IMR-90 (cell line): ENCODE measurements at regions not wholly inside any gene's neighbourhood (a gene's known extent, or its start where the extent isn't known, plus 50 kb on each side); places are given as distances from the start of the nearest gene placed in this dataset.

Experiments used
- ATAC-seq: fragments of 200-7000 bp; cut with Tn5 transposase; 2 replicates; pipeline ENCODE4 v1.9.1; 2020; ENCODE audit warnings: low read depth, mild to moderate bottlenecking, moderate library complexity
- BruUV-seq: library from RNA; stranded (reverse); fragments of 400-500 nt; replicated peaks from 2 replicates; lab custom pipeline; 2021; lab: Mats Ljungman, UMichigan
- CTCF ChIA-PET: fragments of 300-600 bp; formaldehyde crosslinking; extraction: SDS; loops from one replicate; lab custom pipeline; 2021; ENCODE audit warnings: antibody characterized with exemption; lab: Yijun Ruan, JAX
- POLR2A ChIA-PET: fragments of 300-600 bp; sonication (Branson Sonifier 250); formaldehyde crosslinking; loops from one replicate; lab custom pipeline; 2022; ENCODE audit warnings: antibody characterized with exemption; ENCODE audit not compliant: unreplicated experiment; lab: Charles Lee
- DNase-seq: peaks from one replicate; pipeline ENCODE4 v3.0.0; 2013
- H2AFZ ChIP-seq: replicated peaks from 2 replicates; pipeline ENCODE3; 2013; ENCODE audit warnings: low read length, mild to moderate bottlenecking; ENCODE audit not compliant: poor library complexity
- H2AK5ac ChIP-seq: 2 replicates; pipeline ENCODE4 v1.6.1; 2013; ENCODE audit warnings: low read depth, low read length, inconsistent platforms
- H2AK9ac ChIP-seq: replicated peaks from 2 replicates; pipeline ENCODE3; 2013; ENCODE audit warnings: mild to moderate bottlenecking, low read depth, low read length, moderate library complexity; ENCODE audit not compliant: poor library complexity
- H2BK120ac ChIP-seq: 2 replicates; pipeline ENCODE4 v1.6.1; 2013; ENCODE audit warnings: low read depth, low read length, inconsistent platforms
- H2BK15ac ChIP-seq: 3 replicates; pipeline ENCODE4 v1.6.1; 2013; ENCODE audit warnings: low read depth, low read length, inconsistent platforms
- H2BK20ac ChIP-seq: 2 replicates; pipeline ENCODE4 v1.6.1; 2013; ENCODE audit warnings: low read depth, mild to moderate bottlenecking, inconsistent platforms, low read length, moderate library complexity
- H2BK5ac ChIP-seq: 2 replicates; pipeline ENCODE4 v1.6.1; 2013; ENCODE audit warnings: mild to moderate bottlenecking, low read depth, low read length, inconsistent platforms; ENCODE audit not compliant: poor library complexity, severe bottlenecking
- H3K14ac ChIP-seq: replicated peaks from 2 replicates; pipeline ENCODE4 v1.6.1; 2013; ENCODE audit warnings: low read depth, low read length, inconsistent platforms
- H3K18ac ChIP-seq: 2 replicates; pipeline ENCODE4 v1.6.1; 2013; ENCODE audit warnings: low read depth, low read length, control low read depth
- H3K23ac ChIP-seq: 2 replicates; pipeline ENCODE4 v1.6.1; 2013; ENCODE audit warnings: low read depth, low read length, inconsistent platforms
- H3K27ac ChIP-seq: 2 replicates; pipeline ENCODE4 v1.5.1; 2013; ENCODE audit warnings: mild to moderate bottlenecking, control low read depth, low read length; ENCODE audit not compliant: insufficient read depth
- H3K27me3 ChIP-seq: 2 replicates; pipeline ENCODE4 v1.6.1; 2013; ENCODE audit warnings: low read length; ENCODE audit not compliant: control insufficient read depth, insufficient read depth
- H3K36me3 ChIP-seq: 2 replicates; pipeline ENCODE4 v1.6.1; 2013; ENCODE audit warnings: low read length, mixed read lengths; ENCODE audit not compliant: control insufficient read depth, insufficient read depth
- H3K4ac ChIP-seq: 2 replicates; pipeline ENCODE4 v1.6.1; 2013; ENCODE audit warnings: low read depth, low read length, inconsistent platforms
- H3K4me1 ChIP-seq: 2 replicates; pipeline ENCODE4 v1.6.1; 2013; ENCODE audit warnings: low read length, mixed read lengths; ENCODE audit not compliant: control insufficient read depth, insufficient read depth
- H3K4me2 ChIP-seq: 2 replicates; pipeline ENCODE4 v1.6.1; 2013; ENCODE audit warnings: low read depth, mild to moderate bottlenecking, control low read depth, low read length, moderate library complexity
- H3K4me3 ChIP-seq: 2 replicates; pipeline ENCODE4 v1.5.1; 2013; ENCODE audit warnings: low read depth, mild to moderate bottlenecking, control low read depth, low read length, moderate library complexity; ENCODE audit not compliant: insufficient read depth
- H3K56ac ChIP-seq: 2 replicates; pipeline ENCODE4 v1.6.1; 2013; ENCODE audit warnings: low read length, inconsistent platforms; ENCODE audit not compliant: insufficient read depth; ENCODE audit errors: extremely low read depth
- H3K79me1 ChIP-seq, 2 experiments: 2 replicates each; pipeline ENCODE4 v1.6.1; 2013; ENCODE audit warnings: low read length in 2 of 2, inconsistent platforms in 1 of 2, low read depth in 1 of 2
- H3K9ac ChIP-seq: 2 replicates; pipeline ENCODE4 v1.6.1; 2013; ENCODE audit warnings: low read depth, low read length, control low read depth
- H3K9me1 ChIP-seq: 2 replicates; pipeline ENCODE4 v1.6.1; 2013; ENCODE audit warnings: low read length, inconsistent platforms; ENCODE audit not compliant: insufficient read depth
- H3K9me3 ChIP-seq: 2 replicates; pipeline ENCODE4 v1.6.1; 2013; ENCODE audit warnings: low read length; ENCODE audit not compliant: control insufficient read depth, insufficient read depth
- H4K20me1 ChIP-seq: 2 replicates; pipeline ENCODE4 v1.6.1; 2013; ENCODE audit warnings: low read length, inconsistent platforms; ENCODE audit not compliant: insufficient read depth
- H4K5ac ChIP-seq: 2 replicates; pipeline ENCODE4 v1.6.1; 2013; ENCODE audit warnings: mild to moderate bottlenecking, low read depth, low read length, control low read depth
- H4K8ac ChIP-seq, 2 experiments: 2 replicates each; pipeline ENCODE4 v1.6.1; 2013; ENCODE audit warnings: low read depth in 2 of 2, low read length in 2 of 2, control low read depth in 1 of 2, inconsistent platforms in 1 of 2
- H4K91ac ChIP-seq: 2 replicates; pipeline ENCODE4 v1.6.1; 2013; ENCODE audit warnings: low read depth, low read length, inconsistent platforms; ENCODE audit not compliant: insufficient read depth
- CEBPB ChIP-seq: IDR thresholded peaks from 2 replicates; pipeline ENCODE4 v1.6.1; 2012; ENCODE audit warnings: low read depth, low read length, improper control_type of control experiment
- NFE2L2 ChIP-seq: fragments of 150-350 bp; IDR thresholded peaks from 2 replicates; pipeline ENCODE4 v1.6.1; 2016; ENCODE audit warnings: low read depth, mild to moderate bottlenecking, low read length
- whole genome bisulfite sequencing, 2 experiments: methylation state at CpG; one replicate each; pipeline versions ENCODE4 v1.1.5 to v1.1.7; 2013; ENCODE audit warnings: missing lambda C conversion rate in 2 of 2; ENCODE audit not compliant: insufficient read length in 1 of 2; ENCODE audit errors: extremely low coverage in 2 of 2; 5-methylcytosine and 5-hydroxymethylcytosine counted together
- dilution Hi-C: fragments of 300-500 bp; cut with HindIII; formaldehyde crosslinking; loops from one replicate; pipeline ENCODE4 v1.14.3; 2018; ENCODE audit warnings: low sequenced_read_pairs; ENCODE audit not compliant: unreplicated experiment
- in situ Hi-C: fragments of 300-500 bp; cut with MboI; formaldehyde crosslinking; loops from 3 replicates; pipeline ENCODE4 v1.14.3; 2019; ENCODE audit warnings: low sequenced_read_pairs, inconsistent platforms, mixed read lengths
- intact Hi-C: fragments of 100-400 bp; cut with micrococcal nuclease; formaldehyde crosslinking; loops from 2 replicates; pipeline ENCODE4 v1.10.0; 2022

DNA sequence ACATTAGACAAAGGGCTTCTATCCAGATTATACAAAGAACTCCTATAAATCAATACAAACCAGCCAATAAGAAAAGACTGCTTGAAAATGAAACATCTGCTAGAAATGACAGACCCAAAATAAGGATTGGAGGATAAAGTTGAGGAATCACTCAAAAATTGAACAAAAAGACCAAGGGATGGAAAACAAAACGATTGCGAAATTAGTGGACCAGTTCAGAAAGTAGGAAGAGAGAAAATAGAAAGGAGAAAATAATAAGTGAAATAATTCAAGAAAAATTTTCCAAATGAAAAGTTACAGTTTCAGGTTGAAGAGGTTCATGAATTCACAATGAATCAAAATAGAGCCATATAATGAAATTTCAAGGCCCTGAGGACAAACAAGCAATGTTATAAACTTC lies 115.8 kb upstream of the CTBP2 start:
- no peak overlapping the region for H3K27ac ChIP-seq
- no peak overlapping the region for H4K8ac ChIP-seq
- H3K36me3 ChIP-seq = no peaks in the 10 kb centered on the region
- POLR2A ChIA-PET = no interaction called here
- no peak overlapping the region for H2BK15ac ChIP-seq
- CTCF ChIA-PET = interaction anchor here (0.7 kb wide), 1 partner anchor 61 kb away, joined by 8 read pairs; no protein-coding TSS in a partner anchor
- H2AK9ac ChIP-seq = no peak overlapping the region
- no peak overlapping the region for H3K56ac ChIP-seq
- H3K23ac ChIP-seq = no peak overlapping the region
- no peaks in the 10 kb centered on the region for H3K79me1 ChIP-seq
- peaks cover 12% of the 10 kb centered on the region for H3K27me3 ChIP-seq
- no peaks in the 10 kb centered on the region for H3K4me1 ChIP-seq
- H3K4me3 ChIP-seq = no peak overlapping the region
- H3K9ac ChIP-seq = no peak overlapping the region
- H2AK5ac ChIP-seq = no peak overlapping the region
- no peak overlapping the region for H3K4ac ChIP-seq
- intact Hi-C loops (no loop called here), dilution Hi-C loops (no loop called here), in situ Hi-C loops (no loop called here)
- ATAC-seq (no peak), DNase-seq (no peak)
- no peak overlapping the region for H2AFZ ChIP-seq
- TF ChIP-seq NFE2L2 (no peak), CEBPB (peak; percentile 74)
- H3K4me2 ChIP-seq = no peak overlapping the region
- H2BK120ac ChIP-seq = no peak overlapping the region
- H4K5ac ChIP-seq = no peak overlapping the region
- BruUV-seq = no TSS peak
- H3K14ac ChIP-seq = no peak overlapping the region
- H4K91ac ChIP-seq = no peak overlapping the region
- no peaks in the 10 kb centered on the region for H3K9me3 ChIP-seq
- no peak overlapping the region for H2BK5ac ChIP-seq
- H3K9me1 ChIP-seq = no peaks in the 10 kb centered on the region
- WGBS, 2 experiments = no CpG with 5 or more reads among the region's 2 CpGs
- H4K20me1 ChIP-seq = no peaks in the 10 kb centered on the region
- H3K18ac ChIP-seq = no peak overlapping the region
- no peak overlapping the region for H2BK20ac ChIP-seq
